Keratinocyte (primary cell): ENCODE measurements at regions not wholly inside any gene's neighbourhood (a gene's known extent, or its start where the extent isn't known, plus 50 kb on each side); places are given as distances from the start of the nearest gene placed in this dataset.

Experiments
- CTCF ChIP-seq, 3 experiments: IDR thresholded peaks in 1 of 3; conservative IDR thresholded peaks in 1 of 3; optimal IDR thresholded peaks in 1 of 3; 2 replicates in 2 of 3; 3 replicates in 1 of 3; pipeline versions ENCODE3 to v1.5.1; 2011; ENCODE audit warnings: low read length in 3 of 3, mild to moderate bottlenecking in 3 of 3, moderate library complexity in 2 of 3, control low read depth in 1 of 3, inconsistent platforms in 1 of 3; ENCODE audit not compliant: insufficient read depth in 2 of 3; ENCODE audit errors: extremely low read depth in 1 of 3
- EZH2 ChIP-seq: IDR thresholded peaks from one replicate; pipeline ENCODE4 v1.6.1; 2012; ENCODE audit warnings: inconsistent platforms, mild to moderate bottlenecking, low read length, moderate library complexity

- TF ChIP-seq CTCF (optimal IDR thresholded peaks at IDR 0.05 in 1 of 3, IDR thresholded peaks at IDR 0.05 in 1 of 3, conservative IDR thresholded peaks at IDR 0.05 in 1 of 3; ENCODE audit: extremely low read depth in 1 of 3, insufficient read depth in 2 of 3, low read length in 3 of 3) = no peak
- TF ChIP-seq EZH2 = no peak
Measured at GRCh38 chr13:77989281-77989680, 70.7 kb upstream of the EDNRB start.
